HCT116 (cell line): ENCODE measurements at regions not wholly inside any gene's neighbourhood (a gene's known extent, or its start where the extent isn't known, plus 50 kb on each side); places are given as distances from the start of the nearest gene placed in this dataset.
A peak's percentile ranks its signal among the peaks of the same experiment; 100 is the strongest.

ENCODE experiments used
- ATAC-seq: fragments of 200-7000 bp; cut with Tn5 transposase; 2 replicates; pipeline ENCODE4 v1.9.1; 2020; ENCODE audit warnings: mild to moderate bottlenecking, moderate library complexity
- BruUV-seq: library from RNA; stranded (reverse); fragments of 400-500 nt; replicated peaks from 2 replicates; lab custom pipeline; 2021; lab: Mats Ljungman, UMichigan
- CTCF ChIA-PET: fragments of 300-600 bp; sonication (Branson Sonifier 250); formaldehyde crosslinking; loops from one replicate; lab custom pipeline; 2021; ENCODE audit warnings: antibody characterized with exemption; lab: Charles Lee
- POLR2A ChIA-PET: fragments of 300-600, 350-600 bp; sonication (Branson Sonifier 250); formaldehyde crosslinking; loops from one replicate; lab custom pipeline; 2021; ENCODE audit warnings: antibody characterized with exemption; lab: Charles Lee
- RAD21 ChIA-PET, 2 experiments: fragments of 300-600 bp; sonication (Branson Sonifier 250); formaldehyde crosslinking; loops; one replicate each; lab custom pipeline; 2023; ENCODE audit warnings: low total read pairs in 2 of 2; ENCODE audit not compliant: uncharacterized antibody in 2 of 2, unreplicated experiment in 2 of 2, low non-redundant PET in 1 of 2; lab: Charles Lee
- DNase-seq: peaks from one replicate; pipeline ENCODE4 v3.0.0-alpha.2; 2010; ENCODE audit warnings: low read depth, low spot score
- H2AFZ ChIP-seq: fragments of 200-600 bp; shearing (Covaris generic), sonication (generic); 2 replicates; pipeline ENCODE4 v1.6.1; 2017; ENCODE audit warnings: low read depth, mixed run types, mixed read lengths, antibody characterized with exemption, low read length; ENCODE audit not compliant: poor library complexity, severe bottlenecking
- H3K27ac ChIP-seq: 2 replicates; pipeline ENCODE4 v1.5.1; 2012; ENCODE audit warnings: low read depth, low read length
- H3K27me3 ChIP-seq: fragments of 200-600 bp; sonication (generic); 2 replicates; pipeline ENCODE4 v1.6.1; 2016; ENCODE audit warnings: mixed run types, low read length, mixed read lengths; ENCODE audit not compliant: insufficient read depth
- H3K36me3 ChIP-seq, 2 experiments: fragments of 200-500 bp in 1 of 2; fragments of 200-600 bp in 1 of 2; sonication (Bioruptor generic) in 1 of 2; sonication (generic) in 1 of 2; 2 replicates each; pipeline versions ENCODE4 v1.5.1 to v1.6.1; 2014 to 2016; ENCODE audit warnings: low read length in 2 of 2, inconsistent platforms in 1 of 2, mixed read lengths in 1 of 2, mixed run types in 1 of 2; ENCODE audit not compliant: insufficient read depth in 2 of 2, control insufficient read depth in 1 of 2
- H3K4me1 ChIP-seq, 2 experiments: fragments of 200-600 bp in 1 of 2; sonication (generic) in 1 of 2; 2 replicates each; pipeline versions ENCODE4 v1.5.1 to v1.6.1; 2012 to 2017; ENCODE audit warnings: low read length in 2 of 2, inconsistent platforms in 1 of 2, mild to moderate bottlenecking in 1 of 2, mixed read lengths in 1 of 2, mixed run types in 1 of 2, moderate library complexity in 1 of 2; ENCODE audit not compliant: insufficient read depth in 2 of 2, control insufficient read depth in 1 of 2
- H3K4me2 ChIP-seq: fragments of 200-600 bp; sonication (generic); 2 replicates; pipeline ENCODE4 v1.6.1; 2017; ENCODE audit warnings: mixed run types, low read length, mixed read lengths
- H3K4me3 ChIP-seq, 2 experiments: fragments of 200-600 bp in 1 of 2; sonication (generic) in 1 of 2; replicated peaks in 1 of 2; 2 replicates each; pipeline ENCODE4 v1.5.1; 2011 to 2016; ENCODE audit warnings: low read length in 2 of 2, control low read depth in 1 of 2, low read depth in 1 of 2, mild to moderate bottlenecking in 1 of 2, mixed read lengths in 1 of 2, mixed run types in 1 of 2
- H3K79me2 ChIP-seq: fragments of 200-600 bp; sonication (generic); 2 replicates; pipeline ENCODE4 v1.6.1; 2017; ENCODE audit warnings: mild to moderate bottlenecking, mixed run types, low read length, moderate library complexity, mixed read lengths; ENCODE audit not compliant: insufficient read depth
- H3K9ac ChIP-seq: fragments of 200-600 bp; sonication (generic); 2 replicates; pipeline ENCODE4 v1.6.1; 2016; ENCODE audit warnings: low read length, mixed read lengths
- H3K9me2 ChIP-seq: fragments of 200-600 bp; sonication (generic), shearing (Covaris generic); 2 replicates; pipeline ENCODE4 v1.6.1; 2017; ENCODE audit warnings: mixed run types, mild to moderate bottlenecking, moderate library complexity; ENCODE audit not compliant: insufficient read depth
- H3K9me3 ChIP-seq, 2 experiments: fragments of 200-500 bp in 1 of 2; fragments of 200-600 bp in 1 of 2; sonication (Bioruptor generic) in 1 of 2; sonication (generic) in 1 of 2; 2 replicates each; pipeline ENCODE4 v1.6.1; 2014 to 2017; ENCODE audit warnings: low read length in 2 of 2, mixed read lengths in 2 of 2, inconsistent platforms in 1 of 2, low read depth in 1 of 2, mild to moderate bottlenecking in 1 of 2, mixed run types in 1 of 2, moderate library complexity in 1 of 2; ENCODE audit not compliant: control insufficient read depth in 1 of 2, insufficient read depth in 1 of 2
- H4K20me1 ChIP-seq: fragments of 200-600 bp; sonication (generic), shearing (Covaris generic); 2 replicates; pipeline ENCODE4 v1.6.1; 2017; ENCODE audit warnings: mixed run types, mild to moderate bottlenecking, moderate library complexity; ENCODE audit not compliant: insufficient read depth
- ATF3 ChIP-seq: IDR thresholded peaks from 2 replicates; pipeline ENCODE4 v1.6.1; 2012
- CBX3 ChIP-seq: IDR thresholded peaks from 2 replicates; pipeline ENCODE4 v1.6.1; 2012; ENCODE audit warnings: low read depth
- CEBPB ChIP-seq: IDR thresholded peaks from 2 replicates; pipeline ENCODE4 v1.6.1; 2012; ENCODE audit warnings: low read depth
- EZH2phosphoT487 ChIP-seq: fragments of 200-600 bp; IDR thresholded peaks from 2 replicates; pipeline ENCODE4 v1.6.1; 2018; ENCODE audit warnings: antibody characterized with exemption, borderline replicate concordance
- JUND ChIP-seq: IDR thresholded peaks from 2 replicates; pipeline ENCODE4 v1.6.1; 2012
- REST ChIP-seq: IDR thresholded peaks from 2 replicates; pipeline ENCODE4 v1.6.1; 2012; ENCODE audit warnings: low read depth
- SP1 ChIP-seq: IDR thresholded peaks from 2 replicates; pipeline ENCODE4 v1.6.1; 2012; ENCODE audit warnings: low read depth
- SRF ChIP-seq: IDR thresholded peaks from 2 replicates; pipeline ENCODE4 v1.6.1; 2012; ENCODE audit warnings: low read depth
- TCF7L2 ChIP-seq: IDR thresholded peaks from 2 replicates; pipeline ENCODE4 v1.7.0; 2011; ENCODE audit warnings: borderline replicate concordance, inconsistent platforms; ENCODE audit not compliant: insufficient read depth, insufficient read length; ENCODE audit errors: extremely low read depth
- ZNF274 ChIP-seq: fragments of 200-500 bp; sonication (Bioruptor generic); IDR thresholded peaks from 2 replicates; pipeline ENCODE4 v1.6.1; 2014; ENCODE audit warnings: mild to moderate bottlenecking, low read depth, low read length, inconsistent platforms
- intact Hi-C: fragments of 100-400 bp; cut with micrococcal nuclease; formaldehyde crosslinking; loops from 2 replicates; pipeline ENCODE4 v1.10.0; 2022

GRCh38 chr1:98005326-98006010 lies 84.6 kb upstream of the DPYD start:
- intact Hi-C loops = no loop called here
- no peaks in the 10 kb centered on the region for H3K9me2 ChIP-seq
- no peaks in the 10 kb centered on the region for H3K9me3 ChIP-seq
- H3K36me3 ChIP-seq = no peaks in the 10 kb centered on the region
- no peaks in the 10 kb centered on the region for H3K27me3 ChIP-seq
- no peak overlapping the region for H3K4me3 ChIP-seq
- BruUV-seq = no TSS peak
- no peak overlapping the region for H3K9ac ChIP-seq
- TF ChIP-seq SRF = no peak
- ChIA-PET CTCF (no interaction called here), RAD21 (interaction anchor here in 1 of 2 experiments (0.8 kb wide), 1 partner anchor 463 kb away, joined by 3 read pairs; no protein-coding TSS in a partner anchor), POLR2A (no interaction called here)
- H3K27ac ChIP-seq = no peak overlapping the region
- H3K4me2 ChIP-seq = no peak overlapping the region
- DNase-seq = no peak
- no peaks in the 10 kb centered on the region for H4K20me1 ChIP-seq
- no peak for ATAC-seq
- H2AFZ ChIP-seq = peak overlapping the region; percentile 56
- H3K4me1 ChIP-seq = no peaks in the 10 kb centered on the region
- no peaks in the 10 kb centered on the region for H3K79me2 ChIP-seq

- H3K9me2 ChIP-seq = no peaks in the 10 kb centered on the region
- no peak overlapping the region for H3K27ac ChIP-seq
- H3K9me3 ChIP-seq = no peaks in the 10 kb centered on the region
- no peaks in the 10 kb centered on the region for H4K20me1 ChIP-seq
- no peak overlapping the region for H2AFZ ChIP-seq
- no peak overlapping the region for H3K4me3 ChIP-seq
- H3K27me3 ChIP-seq = no peaks in the 10 kb centered on the region
- no peaks in the 10 kb centered on the region for H3K36me3 ChIP-seq
- H3K4me2 ChIP-seq = no peak overlapping the region
- no TSS peak for BruUV-seq
- ATAC-seq (no peak), DNase-seq (no peak)
- no peaks in the 10 kb centered on the region for H3K4me1 ChIP-seq
- TF ChIP-seq ATF3 = no peak
- no peak for TF ChIP-seq SP1
- no peak for TF ChIP-seq EZH2phosphoT487
- no peak for TF ChIP-seq SRF
- TF ChIP-seq REST = no peak
- no peak for TF ChIP-seq TCF7L2
- TF ChIP-seq CBX3 = no peak
- no peak for TF ChIP-seq CEBPB
- TF ChIP-seq ZNF274 = no peak
- TF ChIP-seq JUND = no peak
- POLR2A ChIA-PET = no interaction called here
- CTCF ChIA-PET = interaction anchor here (2.5 kb wide), 1 partner anchor 465 kb away, joined by 10 read pairs; no protein-coding TSS in a partner anchor
- RAD21 ChIA-PET = interaction anchor here in 1 of 2 experiments (0.7 kb wide), 1 partner anchor 463 kb away, joined by 3 read pairs; no protein-coding TSS in a partner anchor
- no peak overlapping the region for H3K9ac ChIP-seq
- H3K79me2 ChIP-seq = no peaks in the 10 kb centered on the region
- intact Hi-C loops = loop anchor here (2.0 kb wide), 1 partner anchor 465 kb away; no protein-coding TSS in a partner anchor
These were observed 82.6 kb upstream of the DPYD start for GRCh38 chr1:98003442-98003841.
